WTC11 (cell line): ENCODE measurements at regions not wholly inside any gene's neighbourhood (a gene's known extent, or its start where the extent isn't known, plus 50 kb on each side); places are given as distances from the start of the nearest gene placed in this dataset.

ENCODE experiments used
- ATAC-seq: fragments of 200-7000 bp; cut with Tn5 transposase; 2 replicates; pipeline ENCODE4 v1.10.0; 2021; ENCODE audit warnings: mild to moderate bottlenecking, moderate library complexity
- CTCF ChIA-PET: fragments of 300-600 bp; sonication (Branson Sonifier 250); formaldehyde crosslinking; loops from one replicate; lab custom pipeline; 2021; ENCODE audit warnings: antibody characterized with exemption; lab: Charles Lee
- POLR2A ChIA-PET: fragments of 350-600 bp; sonication (Branson Sonifier 250); formaldehyde crosslinking; loops from one replicate; lab custom pipeline; 2021; ENCODE audit warnings: antibody characterized with exemption; lab: Charles Lee
- DNase-seq: peaks from one replicate; pipeline ENCODE4 v3.0.0; 2021; ENCODE audit warnings: low spot score
- H3K27ac Mint-ChIP-seq: 2 replicates; pipeline ENCODE4 v1.8.0; 2021; ENCODE audit warnings: mixed read lengths
- H3K27me3 Mint-ChIP-seq: 2 replicates; pipeline ENCODE4 v1.8.0; 2021; ENCODE audit warnings: low read depth, mild to moderate bottlenecking, moderate library complexity, mixed read lengths
- H3K36me3 Mint-ChIP-seq: 2 replicates; pipeline ENCODE4 v1.8.0; 2021; ENCODE audit warnings: mixed read lengths
- H3K4me1 Mint-ChIP-seq: 2 replicates; pipeline ENCODE4 v1.8.0; 2022; ENCODE audit warnings: mixed read lengths
- H3K4me3 Mint-ChIP-seq: 2 replicates; pipeline ENCODE4 v1.8.0; 2021; ENCODE audit warnings: mild to moderate bottlenecking, moderate library complexity, mixed read lengths
- H3K9me3 Mint-ChIP-seq: 2 replicates; pipeline ENCODE4 v1.8.0; 2021; ENCODE audit warnings: mixed read lengths
- ARID4B ChIP-seq: sonication (generic); formaldehyde crosslinking; IDR thresholded peaks from 2 replicates; pipeline ENCODE4 v1.8.0; 2023; ENCODE audit warnings: missing genetic modification reagents, mild to moderate bottlenecking, borderline replicate concordance
- ATF1 ChIP-seq: sonication (generic); formaldehyde crosslinking; IDR thresholded peaks from 2 replicates; pipeline ENCODE4 v1.8.1; 2023; ENCODE audit warnings: mild to moderate bottlenecking, moderate library complexity, missing genetic modification reagents
- CBFB ChIP-seq: sonication (generic); formaldehyde crosslinking; IDR thresholded peaks from 2 replicates; pipeline ENCODE4 v1.8.1; 2022; ENCODE audit warnings: mild to moderate bottlenecking, low read depth, missing genetic modification reagents
- CDX4 ChIP-seq: fragments of 250-450 bp; sonication (Bioruptor Pico); IDR thresholded peaks from 2 replicates; pipeline ENCODE4 v1.9.0; 2021; ENCODE audit warnings: moderate library complexity, mild to moderate bottlenecking, inconsistent platforms, borderline replicate concordance
- ERG ChIP-seq: fragments of 250-450 bp; sonication (Bioruptor Pico); IDR thresholded peaks from 2 replicates; pipeline ENCODE4 v1.8.0; 2021; ENCODE audit warnings: mild to moderate bottlenecking
- JAZF1 ChIP-seq: fragments of 250-450 bp; sonication (Bioruptor Pico); IDR thresholded peaks from 2 replicates; pipeline ENCODE4 v1.9.0; 2021; ENCODE audit warnings: moderate library complexity, mild to moderate bottlenecking, inconsistent platforms
- KAT7 ChIP-seq: sonication (generic); formaldehyde crosslinking; IDR thresholded peaks from 2 replicates; pipeline ENCODE4 v1.8.1; 2023; ENCODE audit warnings: missing genetic modification reagents, mild to moderate bottlenecking, borderline replicate concordance
- NFE2L1 ChIP-seq: sonication (generic); formaldehyde crosslinking; IDR thresholded peaks from 2 replicates; pipeline ENCODE4 v1.8.1; 2023; ENCODE audit warnings: missing genetic modification reagents
- NR1H2 ChIP-seq: sonication (generic); formaldehyde crosslinking; IDR thresholded peaks from 2 replicates; pipeline ENCODE4 v1.9.0; 2021; ENCODE audit warnings: mild to moderate bottlenecking, moderate library complexity, missing genetic modification reagents
- OVOL2 ChIP-seq: fragments of 250-450 bp; sonication (Bioruptor Pico); IDR thresholded peaks from 2 replicates; pipeline ENCODE4 v1.9.0; 2021; ENCODE audit warnings: mild to moderate bottlenecking, borderline replicate concordance
- SMAD3 ChIP-seq: sonication (generic); formaldehyde crosslinking; IDR thresholded peaks from 2 replicates; pipeline ENCODE4 v1.8.0; 2022; ENCODE audit warnings: missing genetic modification reagents, mild to moderate bottlenecking, borderline replicate concordance
- ZBTB21 ChIP-seq: sonication (generic); formaldehyde crosslinking; IDR thresholded peaks from 2 replicates; pipeline ENCODE4 v1.8.1; 2023; ENCODE audit warnings: mild to moderate bottlenecking, missing genetic modification reagents, borderline replicate concordance
- ZNF416 ChIP-seq: fragments of 250-450 bp; sonication (Bioruptor Pico); IDR thresholded peaks from 2 replicates; pipeline ENCODE4 v1.9.0; 2021; ENCODE audit warnings: mild to moderate bottlenecking, inconsistent platforms
- ZNF423 ChIP-seq: fragments of 250-450 bp; sonication (Bioruptor Pico); IDR thresholded peaks from 2 replicates; pipeline ENCODE4 v2.1.2; 2022; ENCODE audit warnings: mild to moderate bottlenecking, moderate library complexity
- TF ChIP-seq, protein P1 (sequence below): sonication (generic); formaldehyde crosslinking; IDR thresholded peaks from 2 replicates; pipeline ENCODE4 v1.8.1; 2023; ENCODE audit warnings: mild to moderate bottlenecking, missing genetic modification reagents, moderate library complexity
- TF ChIP-seq, protein P2 (sequence below): sonication (generic); formaldehyde crosslinking; IDR thresholded peaks from 2 replicates; pipeline ENCODE4 v1.8.1; 2023; ENCODE audit warnings: mild to moderate bottlenecking, missing genetic modification reagents
- TF ChIP-seq, protein P3 (sequence below): sonication (generic); formaldehyde crosslinking; IDR thresholded peaks from 2 replicates; pipeline ENCODE4 v1.8.1; 2022; ENCODE audit warnings: low read depth, missing genetic modification reagents, borderline replicate concordance
- TF ChIP-seq, protein P4 (sequence below): sonication (generic); formaldehyde crosslinking; IDR thresholded peaks from 2 replicates; pipeline ENCODE4 v1.8.0; 2023; ENCODE audit warnings: mild to moderate bottlenecking, missing genetic modification reagents

DNA sequence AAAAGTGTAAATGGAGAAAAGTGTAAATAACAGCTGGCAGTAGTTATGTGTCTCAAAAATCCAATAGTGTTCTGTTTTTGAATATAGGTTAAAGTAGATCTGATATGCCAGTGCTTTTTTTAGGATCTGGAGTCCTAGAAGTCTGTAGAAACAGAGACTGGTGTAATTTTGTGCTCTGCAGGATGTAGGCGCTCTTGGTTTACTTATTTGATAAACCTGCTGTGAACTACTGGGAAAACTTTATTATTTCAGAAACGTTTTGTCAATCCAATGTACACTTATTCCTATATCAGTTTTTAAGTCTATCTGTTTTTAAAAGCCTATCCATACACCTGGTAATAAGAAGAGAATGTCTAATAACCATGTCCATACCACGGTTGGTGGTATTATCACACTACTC lies 530.8 kb upstream of the ZNF804A start (continued):
- TF ChIP-seq ERG (CRISPR knock-in tag) (no peak), ZNF416 (no peak), JAZF1 (CRISPR knock-in tag) (no peak)

DNA sequence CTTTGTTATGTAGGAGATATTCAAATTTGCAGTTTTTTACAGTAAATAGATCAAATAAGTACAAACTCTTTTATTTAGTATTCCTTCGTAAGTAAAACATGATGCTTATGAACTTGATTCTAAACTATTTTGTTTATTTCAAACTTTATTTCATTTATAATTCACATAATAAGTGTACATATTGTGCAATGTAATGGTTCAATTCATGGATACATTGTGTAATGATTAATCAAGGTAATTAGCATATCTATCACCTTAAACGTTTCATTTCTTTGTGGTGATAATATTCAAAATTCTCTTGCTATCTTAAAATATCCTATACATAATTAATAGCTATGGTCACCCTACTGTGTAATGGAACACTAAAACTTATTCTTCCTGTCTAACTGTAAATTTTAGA lies 525.9 kb upstream of the ZNF804A start:
- Mint-ChIP-seq H3K4me1 (peaks cover 2% of the 10 kb centered on the region; the same call in 1 of the 2 replicates), H3K36me3 (no peaks in the 10 kb centered on the region), H3K27ac (no peak overlapping the region), H3K9me3 (no peaks in the 10 kb centered on the region), H3K27me3 (no peaks in the 10 kb centered on the region), H3K4me3 (no peak overlapping the region)
- POLR2A ChIA-PET = interaction anchor here (0.6 to 1.0 kb wide), 2 partner anchors 9 to 266 kb away, joined by 3 to 4 read pairs; no protein-coding TSS in a partner anchor
- CTCF ChIA-PET = no interaction called here
- no peak for ATAC-seq
- TF ChIP-seq NFE2L1 (CRISPR knock-in tag) = no peak
- no peak for TF ChIP-seq ZNF423 (CRISPR knock-in tag)
- no peak for TF ChIP-seq NR1H2 (CRISPR knock-in tag)
- TF ChIP-seq, protein P1, sequence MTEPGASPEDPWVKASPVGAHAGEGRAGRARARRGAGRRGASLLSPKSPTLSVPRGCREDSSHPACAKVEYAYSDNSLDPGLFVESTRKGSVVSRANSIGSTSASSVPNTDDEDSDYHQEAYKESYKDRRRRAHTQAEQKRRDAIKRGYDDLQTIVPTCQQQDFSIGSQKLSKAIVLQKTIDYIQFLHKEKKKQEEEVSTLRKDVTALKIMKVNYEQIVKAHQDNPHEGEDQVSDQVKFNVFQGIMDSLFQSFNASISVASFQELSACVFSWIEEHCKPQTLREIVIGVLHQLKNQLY = no peak
- TF ChIP-seq OVOL2 (CRISPR knock-in tag) = no peak
- no peak for TF ChIP-seq ARID4B (CRISPR knock-in tag)
- no peak for TF ChIP-seq KAT7 (CRISPR knock-in tag)
- no peak for TF ChIP-seq ATF1
- no peak for TF ChIP-seq ZBTB21 (CRISPR knock-in tag)
- no peak for TF ChIP-seq SMAD3
- TF ChIP-seq CDX4 (CRISPR knock-in tag) = no peak
- DNase-seq = no peak

GRCh38 chr2:184078496-184078895 lies 519.8 kb upstream of the ZNF804A start:
- H3K27me3 Mint-ChIP-seq = no peaks in the 10 kb centered on the region
- no peaks in the 10 kb centered on the region for H3K9me3 Mint-ChIP-seq
- ChIA-PET CTCF (no interaction called here), POLR2A (no interaction called here)
- no peak overlapping the region for H3K4me3 Mint-ChIP-seq
- H3K4me1 Mint-ChIP-seq = peaks cover 6% of the 10 kb centered on the region
- no peaks in the 10 kb centered on the region for H3K36me3 Mint-ChIP-seq
- TF ChIP-seq CBFB (CRISPR knock-in tag) (no peak), ATF1 (no peak), ZNF423 (CRISPR knock-in tag) (no peak)
- TF ChIP-seq, protein P2, sequence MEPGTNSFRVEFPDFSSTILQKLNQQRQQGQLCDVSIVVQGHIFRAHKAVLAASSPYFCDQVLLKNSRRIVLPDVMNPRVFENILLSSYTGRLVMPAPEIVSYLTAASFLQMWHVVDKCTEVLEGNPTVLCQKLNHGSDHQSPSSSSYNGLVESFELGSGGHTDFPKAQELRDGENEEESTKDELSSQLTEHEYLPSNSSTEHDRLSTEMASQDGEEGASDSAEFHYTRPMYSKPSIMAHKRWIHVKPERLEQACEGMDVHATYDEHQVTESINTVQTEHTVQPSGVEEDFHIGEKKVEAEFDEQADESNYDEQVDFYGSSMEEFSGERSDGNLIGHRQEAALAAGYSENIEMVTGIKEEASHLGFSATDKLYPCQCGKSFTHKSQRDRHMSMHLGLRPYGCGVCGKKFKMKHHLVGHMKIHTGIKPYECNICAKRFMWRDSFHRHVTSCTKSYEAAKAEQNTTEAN (CRISPR knock-in tag) = no peak
- TF ChIP-seq, protein P3, sequence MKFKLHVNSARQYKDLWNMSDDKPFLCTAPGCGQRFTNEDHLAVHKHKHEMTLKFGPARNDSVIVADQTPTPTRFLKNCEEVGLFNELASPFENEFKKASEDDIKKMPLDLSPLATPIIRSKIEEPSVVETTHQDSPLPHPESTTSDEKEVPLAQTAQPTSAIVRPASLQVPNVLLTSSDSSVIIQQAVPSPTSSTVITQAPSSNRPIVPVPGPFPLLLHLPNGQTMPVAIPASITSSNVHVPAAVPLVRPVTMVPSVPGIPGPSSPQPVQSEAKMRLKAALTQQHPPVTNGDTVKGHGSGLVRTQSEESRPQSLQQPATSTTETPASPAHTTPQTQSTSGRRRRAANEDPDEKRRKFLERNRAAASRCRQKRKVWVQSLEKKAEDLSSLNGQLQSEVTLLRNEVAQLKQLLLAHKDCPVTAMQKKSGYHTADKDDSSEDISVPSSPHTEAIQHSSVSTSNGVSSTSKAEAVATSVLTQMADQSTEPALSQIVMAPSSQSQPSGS (CRISPR knock-in tag) = no peak
- TF ChIP-seq, protein P4, sequence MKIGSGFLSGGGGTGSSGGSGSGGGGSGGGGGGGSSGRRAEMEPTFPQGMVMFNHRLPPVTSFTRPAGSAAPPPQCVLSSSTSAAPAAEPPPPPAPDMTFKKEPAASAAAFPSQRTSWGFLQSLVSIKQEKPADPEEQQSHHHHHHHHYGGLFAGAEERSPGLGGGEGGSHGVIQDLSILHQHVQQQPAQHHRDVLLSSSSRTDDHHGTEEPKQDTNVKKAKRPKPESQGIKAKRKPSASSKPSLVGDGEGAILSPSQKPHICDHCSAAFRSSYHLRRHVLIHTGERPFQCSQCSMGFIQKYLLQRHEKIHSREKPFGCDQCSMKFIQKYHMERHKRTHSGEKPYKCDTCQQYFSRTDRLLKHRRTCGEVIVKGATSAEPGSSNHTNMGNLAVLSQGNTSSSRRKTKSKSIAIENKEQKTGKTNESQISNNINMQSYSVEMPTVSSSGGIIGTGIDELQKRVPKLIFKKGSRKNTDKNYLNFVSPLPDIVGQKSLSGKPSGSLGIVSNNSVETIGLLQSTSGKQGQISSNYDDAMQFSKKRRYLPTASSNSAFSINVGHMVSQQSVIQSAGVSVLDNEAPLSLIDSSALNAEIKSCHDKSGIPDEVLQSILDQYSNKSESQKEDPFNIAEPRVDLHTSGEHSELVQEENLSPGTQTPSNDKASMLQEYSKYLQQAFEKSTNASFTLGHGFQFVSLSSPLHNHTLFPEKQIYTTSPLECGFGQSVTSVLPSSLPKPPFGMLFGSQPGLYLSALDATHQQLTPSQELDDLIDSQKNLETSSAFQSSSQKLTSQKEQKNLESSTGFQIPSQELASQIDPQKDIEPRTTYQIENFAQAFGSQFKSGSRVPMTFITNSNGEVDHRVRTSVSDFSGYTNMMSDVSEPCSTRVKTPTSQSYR (CRISPR knock-in tag) = no peak
- ATAC-seq (no peak), DNase-seq (no peak)
- H3K27ac Mint-ChIP-seq = no peak overlapping the region
